Activated CD4-positive, CD25-positive, alpha-beta regulatory T cell (primary cell): ENCODE measurements at regions not wholly inside any gene's neighbourhood (a gene's known extent, or its start where the extent isn't known, plus 50 kb on each side); places are given as distances from the start of the nearest gene placed in this dataset.
A peak's percentile ranks its signal among the peaks of the same experiment; 100 is the strongest.
"Not testable (repeated sequence)": the region's sequence is repeated elsewhere in the genome, so short reads cannot be mapped to it uniquely, and the experiment has no call there.

ENCODE experiments used
- DNase-seq, 4 experiments: peaks; one replicate each; lab custom pipeline; 2025; lab: John Stamatoyannopoulos, UW

DNA sequence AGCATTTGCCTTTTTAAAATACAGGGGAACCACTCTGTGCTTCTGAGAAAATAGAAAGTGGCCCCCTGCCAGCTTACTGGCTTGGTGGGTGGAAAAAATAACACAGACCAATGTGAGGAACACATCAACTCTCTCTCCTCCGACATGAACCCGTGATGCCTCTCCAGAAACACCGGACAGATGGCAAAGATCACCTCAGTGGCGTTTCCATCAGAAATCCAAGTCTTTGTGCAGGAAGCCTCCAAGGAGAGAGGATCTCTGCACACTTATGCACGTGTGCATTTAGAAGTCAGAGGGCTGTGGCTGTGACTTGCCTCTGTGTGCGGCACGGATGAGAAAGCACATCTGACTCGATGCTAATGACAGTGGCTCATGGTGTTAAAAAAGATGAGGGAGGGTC is 112.3 kb upstream of the KLF12 start:
- DNase-seq = peak in 2 of 4 experiments; percentile 14 to 31

DNA sequence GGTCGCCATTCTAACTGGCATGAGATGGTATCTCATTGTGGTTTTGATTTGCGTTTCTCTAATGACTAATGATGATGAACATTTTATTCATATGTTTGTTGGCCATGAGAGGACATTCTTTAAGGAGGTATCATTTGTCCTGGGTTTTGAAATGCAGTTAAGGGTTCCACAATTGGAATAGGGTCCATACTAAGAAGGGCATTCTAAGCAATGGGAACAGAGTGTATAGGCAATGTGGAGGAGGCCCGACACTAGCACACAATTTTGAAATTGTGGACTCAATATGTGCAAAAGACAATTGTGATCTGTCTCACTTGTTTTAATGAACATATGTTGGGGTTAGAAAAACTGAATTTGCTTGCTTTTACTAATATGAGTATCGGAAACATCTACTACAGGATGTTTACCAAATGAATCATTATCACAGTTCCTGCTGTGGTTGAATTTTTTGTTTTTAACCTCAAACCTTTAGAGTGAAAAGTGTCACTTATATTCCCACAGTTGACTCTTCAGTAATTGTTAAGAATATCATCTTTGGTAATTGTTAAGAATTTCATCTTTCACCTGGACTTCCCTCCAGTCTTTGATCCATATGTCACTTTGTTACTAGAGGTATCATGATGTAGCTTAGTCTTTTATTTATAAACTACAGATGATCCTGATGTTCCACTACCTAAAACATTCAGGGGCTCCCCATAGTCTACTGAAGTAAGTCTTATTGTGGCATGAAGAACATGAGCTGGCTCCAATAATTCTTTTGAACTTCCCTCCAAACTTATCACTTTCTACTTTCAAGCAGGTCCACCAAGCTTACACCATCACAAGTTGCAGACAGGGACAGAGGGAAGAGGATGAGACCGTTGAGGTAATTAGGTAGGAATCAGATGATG is 109.7 kb upstream of the KLF12 start:
- no peak for DNase-seq

DNA sequence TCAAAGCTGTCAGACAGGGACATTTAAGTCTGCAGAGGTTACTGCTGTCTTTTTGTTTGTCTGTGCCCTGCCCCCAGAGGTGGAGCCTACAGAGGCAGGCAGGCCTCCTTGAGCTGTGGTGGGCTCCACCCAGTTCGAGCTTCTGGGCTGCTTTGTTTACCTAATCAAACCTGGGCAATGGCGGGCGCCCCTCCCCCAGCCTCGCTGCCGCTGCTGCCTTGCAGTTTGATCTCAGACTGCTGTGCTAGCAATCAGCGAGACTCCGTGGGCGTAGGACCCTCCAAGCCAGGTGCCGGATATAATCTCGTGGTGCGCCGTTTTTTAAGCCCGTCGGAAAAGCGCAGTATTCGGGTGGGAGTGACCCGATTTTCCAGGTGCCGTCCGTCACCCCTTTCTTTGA is 107.1 kb upstream of the KLF12 start:
- DNase-seq = not testable (repeated sequence)

DNA sequence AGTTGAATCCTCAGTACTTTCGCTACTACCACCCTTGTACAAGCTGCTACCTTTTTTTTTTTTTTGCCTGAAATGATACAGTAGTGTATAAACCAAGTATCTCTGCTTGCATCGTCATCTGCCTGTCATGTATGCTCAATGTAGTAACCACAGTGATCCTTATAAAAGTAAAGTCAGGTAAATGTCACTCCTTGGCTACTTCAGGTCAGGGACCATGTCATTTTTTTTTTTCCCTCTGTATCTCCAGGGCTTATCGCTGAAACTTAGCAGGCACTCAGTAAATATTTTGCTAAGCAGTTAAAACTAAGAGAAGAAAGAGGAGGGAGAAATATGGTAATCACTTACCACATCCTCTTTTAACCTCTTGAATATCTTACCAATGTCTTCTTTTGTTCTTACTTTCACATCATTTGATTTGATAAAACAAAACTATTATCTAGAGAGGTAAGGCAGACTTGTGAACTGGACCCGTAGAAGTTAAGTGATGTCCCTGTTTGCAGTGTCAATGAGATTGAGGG is 96.8 kb upstream of the KLF12 start:
- DNase-seq = no peak

DNA sequence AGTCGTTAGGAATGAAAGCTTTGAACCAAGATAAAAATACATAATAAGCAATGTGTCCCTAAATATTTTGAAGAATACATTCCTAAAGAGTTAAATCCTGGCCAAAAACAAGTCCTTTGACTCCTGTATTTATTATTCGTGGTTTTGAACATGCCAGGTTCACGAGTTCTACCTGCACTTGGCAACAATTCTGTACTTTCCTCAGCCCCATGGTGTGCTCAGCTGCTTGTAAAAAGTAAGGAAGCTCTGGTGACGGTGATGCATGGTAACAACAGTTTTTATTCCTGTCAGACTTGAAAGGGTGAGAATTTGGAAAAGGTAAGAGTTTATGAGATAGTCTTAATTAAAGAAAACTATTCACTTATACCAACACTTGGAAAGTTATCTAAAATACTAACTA is 95.0 kb upstream of the KLF12 start:
- no peak for DNase-seq

DNA sequence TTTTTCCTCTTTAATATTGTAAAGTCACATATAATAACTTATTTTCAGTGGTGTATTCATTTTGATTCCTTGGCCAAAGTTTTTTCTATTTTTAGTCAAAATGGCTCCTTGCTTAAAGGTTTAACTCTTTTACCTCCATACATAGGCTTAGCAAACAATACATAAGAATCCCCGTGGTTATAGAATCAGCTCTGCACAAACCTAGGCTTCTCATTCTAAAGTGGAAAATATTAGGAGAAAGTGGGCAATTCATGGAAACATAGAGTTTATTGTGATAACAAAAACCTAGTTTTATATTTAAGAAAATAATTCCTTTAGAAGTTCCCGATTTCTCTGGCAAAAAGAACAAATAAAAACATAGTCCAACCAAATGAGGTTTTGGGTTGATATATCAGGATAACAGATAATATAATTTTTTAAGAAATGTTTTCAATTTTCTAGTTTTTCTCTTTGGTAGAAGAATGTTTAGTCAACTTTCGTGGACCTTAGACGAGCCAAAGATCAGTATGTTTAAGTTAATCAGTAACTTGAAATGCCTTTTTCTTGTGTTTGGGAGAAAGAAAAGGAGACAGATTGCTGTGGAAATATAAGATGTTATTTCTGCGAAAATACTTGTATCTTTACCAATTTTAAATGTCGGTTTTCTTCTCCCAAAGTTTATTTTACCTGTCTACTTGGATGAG is 93.4 kb upstream of the KLF12 start:
- no peak for DNase-seq

DNA sequence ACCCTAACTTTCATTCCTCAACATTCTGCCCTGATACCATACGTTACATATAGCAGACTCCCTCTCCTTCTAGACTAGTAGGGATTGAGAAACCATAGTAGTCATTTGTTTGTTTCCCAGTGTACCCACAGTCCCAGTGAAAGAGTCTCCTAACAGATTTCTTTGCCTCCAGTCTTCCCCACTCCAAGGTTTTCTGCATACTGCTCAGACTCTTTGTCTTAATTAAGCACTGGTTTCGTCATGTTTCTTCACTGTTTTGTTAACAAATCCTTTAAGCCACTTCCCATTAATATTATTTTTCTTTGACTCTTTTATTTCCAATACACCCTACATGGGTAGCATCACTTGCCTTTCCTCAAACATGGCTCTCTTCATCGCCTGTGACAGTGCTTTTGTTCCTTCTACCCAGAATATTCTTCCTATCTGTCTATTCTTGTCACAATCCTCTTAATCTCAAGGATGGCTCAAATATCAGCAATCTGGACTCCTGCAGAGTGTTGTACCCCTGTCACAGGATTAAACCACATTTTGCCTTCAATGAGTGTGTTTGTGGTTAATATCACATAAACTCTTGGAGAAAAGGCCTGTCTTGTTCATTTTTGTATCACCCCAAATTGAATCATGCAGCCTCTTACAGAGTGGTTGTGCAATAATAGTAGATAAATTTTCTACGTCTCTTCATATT is 92.7 kb upstream of the KLF12 start:
- DNase-seq = no peak

DNA sequence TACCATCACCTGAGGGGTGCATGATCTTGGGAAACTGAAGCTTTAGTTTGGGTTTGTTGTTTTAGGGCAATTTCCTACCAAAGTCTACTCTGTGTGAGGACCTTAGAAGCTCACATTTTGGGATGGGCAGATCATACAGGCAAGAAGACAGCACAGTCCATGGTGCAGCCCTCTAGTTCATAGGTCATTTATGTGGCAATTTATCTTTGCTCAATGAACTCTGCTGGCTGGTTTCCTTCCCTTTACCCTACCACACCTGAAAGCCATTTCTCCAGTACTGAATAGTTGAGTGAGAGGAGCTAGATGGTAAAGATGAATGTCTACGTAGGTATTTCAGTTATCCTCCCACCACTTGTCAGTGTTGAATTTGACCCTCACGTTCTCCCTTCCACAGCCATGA is 87.5 kb upstream of the KLF12 start:
- no peak for DNase-seq

DNA sequence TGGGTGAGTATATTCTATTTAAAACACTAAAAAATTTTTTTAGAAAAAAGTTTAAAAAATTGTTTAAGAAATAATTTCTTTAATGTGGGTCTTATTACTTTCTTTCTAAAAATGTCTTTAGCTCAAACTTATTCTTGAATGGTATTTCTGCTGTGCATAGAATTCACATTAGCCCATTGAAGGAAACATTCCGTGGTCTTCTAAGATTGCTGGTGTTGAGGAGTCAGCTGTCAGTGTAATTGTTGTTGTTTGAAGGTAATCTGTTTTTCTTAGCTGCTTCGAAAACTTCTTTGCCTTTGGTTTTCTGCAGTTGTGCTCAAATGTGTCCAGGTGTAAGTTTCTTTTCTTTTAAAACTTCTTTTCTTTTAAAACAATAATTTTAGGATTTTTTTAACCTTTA is 85.4 kb upstream of the KLF12 start:
- no peak for DNase-seq

DNA sequence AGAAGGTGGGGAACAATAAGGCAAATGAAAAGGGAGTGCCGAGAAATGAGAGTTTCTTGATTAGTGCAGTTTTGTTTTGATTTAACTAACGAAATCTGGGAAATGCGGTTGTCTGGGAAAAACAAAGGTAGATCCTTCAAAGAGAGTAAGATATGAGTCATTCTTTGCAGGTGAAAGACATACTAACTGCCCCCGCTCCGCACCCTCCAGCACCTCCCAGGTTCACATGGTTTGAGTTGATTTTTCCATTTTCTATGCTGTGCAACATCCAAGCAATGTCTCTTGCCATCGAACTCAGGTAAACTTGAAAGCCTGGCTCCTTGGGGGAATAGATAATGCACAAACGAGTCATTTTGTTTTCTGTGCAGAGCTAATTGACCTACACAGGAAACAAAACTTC is 84.1 kb upstream of the KLF12 start:
- DNase-seq = no peak

DNA sequence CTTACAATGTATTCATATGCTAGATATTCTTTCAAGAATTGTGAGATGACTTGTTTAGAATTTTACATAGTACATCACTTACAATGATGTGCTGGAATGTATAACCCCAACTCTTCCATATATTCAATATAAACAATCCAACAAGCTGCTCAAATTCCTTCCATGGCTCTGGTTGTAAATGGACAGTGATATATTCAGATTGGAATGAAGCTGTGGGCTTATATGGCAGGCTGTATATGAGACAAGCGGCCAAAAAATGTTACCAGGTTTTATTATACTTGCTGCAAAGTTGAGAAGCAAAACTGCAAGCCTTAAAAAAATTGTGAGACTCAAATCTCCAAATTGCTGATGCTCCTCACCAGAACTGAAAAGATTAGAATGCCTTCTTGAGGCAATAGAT is 83.6 kb upstream of the KLF12 start:
- DNase-seq = no peak

DNA sequence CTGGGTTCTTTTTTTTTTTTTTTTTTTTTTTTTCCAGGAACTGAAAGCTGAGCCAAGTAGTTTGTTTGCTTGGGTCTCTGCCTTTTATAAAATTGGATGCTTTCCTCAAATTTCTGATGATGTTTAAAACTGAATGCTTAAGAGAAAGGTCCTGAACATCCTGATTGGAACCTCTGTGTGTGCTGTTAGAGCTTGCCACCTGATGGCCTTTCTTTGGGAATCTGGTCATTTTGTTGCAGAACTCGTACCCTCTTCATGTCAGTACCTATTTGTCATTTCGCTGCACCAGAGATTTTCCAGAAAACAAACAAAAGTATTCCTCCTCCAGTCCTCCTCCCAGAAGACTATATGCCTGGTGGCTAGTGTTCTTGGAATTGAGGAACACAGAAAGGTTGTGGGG is 81.2 kb upstream of the KLF12 start:
- no peak for DNase-seq

DNA sequence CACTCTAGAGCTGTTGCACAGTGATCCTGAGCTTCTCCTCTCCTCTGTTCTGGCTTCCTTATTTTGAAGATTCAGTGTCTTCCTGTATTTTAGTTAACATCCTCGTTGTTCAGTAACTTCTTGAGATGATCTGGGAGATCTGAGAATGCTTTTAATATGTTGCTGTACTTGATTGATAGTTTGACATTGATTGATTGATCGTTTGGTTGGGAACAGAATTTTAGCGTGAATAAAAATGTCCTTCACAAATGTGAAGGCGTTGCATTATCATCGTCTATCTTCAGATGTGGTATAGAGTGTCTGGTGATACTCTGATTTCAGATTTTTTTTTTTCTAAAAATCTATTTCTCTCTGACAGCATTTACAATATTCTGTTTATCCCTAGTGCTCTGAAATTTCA is 80.1 kb upstream of the KLF12 start:
- no peak for DNase-seq

DNA sequence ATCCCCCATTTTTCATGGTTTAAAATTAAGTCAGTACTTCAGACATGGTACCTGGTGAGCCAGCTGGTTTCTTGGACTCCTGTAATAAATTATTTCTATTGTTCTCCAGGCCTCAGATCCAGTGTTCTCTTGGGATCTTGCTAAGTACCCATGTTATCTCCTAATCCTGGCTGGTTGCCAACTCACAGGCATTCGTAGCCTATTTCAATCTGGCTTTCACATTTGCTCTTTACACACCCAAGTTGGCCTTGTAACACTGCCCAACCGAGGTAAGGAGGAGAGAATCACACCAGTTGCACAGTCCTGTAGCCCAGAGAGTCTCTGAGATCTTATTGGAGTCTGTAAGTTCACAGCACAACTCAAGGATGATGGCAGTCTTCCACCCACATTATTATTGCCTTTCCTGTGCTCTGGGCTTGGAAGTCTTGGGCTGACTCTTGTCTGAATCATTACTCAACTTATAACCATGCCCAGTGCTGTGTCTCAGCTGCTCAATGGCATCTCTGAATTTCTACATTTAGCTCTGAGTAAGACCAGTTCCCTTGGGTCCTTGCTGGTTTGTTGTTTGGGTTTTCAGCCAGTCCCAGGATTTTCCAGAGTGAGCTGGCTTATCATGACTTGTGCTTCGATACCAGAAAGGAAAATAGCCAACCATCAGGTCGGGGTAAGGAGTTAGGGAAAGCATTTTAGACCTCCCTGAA is 76.6 kb upstream of the KLF12 start:
- DNase-seq = no peak

DNA sequence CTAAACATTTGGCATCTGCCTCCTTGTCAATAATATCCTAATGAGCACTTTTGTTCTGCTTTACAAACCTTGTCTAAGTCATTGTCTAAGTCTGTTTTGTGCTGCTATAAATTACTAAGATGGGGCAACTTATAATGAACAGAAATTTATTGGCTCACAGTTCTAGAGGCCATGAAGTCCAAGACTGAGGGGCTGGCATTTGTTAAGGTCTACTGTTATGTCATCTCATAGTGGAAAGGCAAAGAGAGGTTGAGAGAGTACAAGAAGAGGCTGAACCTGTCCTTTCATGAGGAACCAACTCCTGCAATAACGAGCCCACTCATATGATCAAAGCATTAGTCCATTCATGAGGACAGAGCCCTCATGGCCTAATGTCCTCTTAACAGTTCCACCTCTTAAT is 72.7 kb upstream of the KLF12 start:
- DNase-seq = no peak

DNA sequence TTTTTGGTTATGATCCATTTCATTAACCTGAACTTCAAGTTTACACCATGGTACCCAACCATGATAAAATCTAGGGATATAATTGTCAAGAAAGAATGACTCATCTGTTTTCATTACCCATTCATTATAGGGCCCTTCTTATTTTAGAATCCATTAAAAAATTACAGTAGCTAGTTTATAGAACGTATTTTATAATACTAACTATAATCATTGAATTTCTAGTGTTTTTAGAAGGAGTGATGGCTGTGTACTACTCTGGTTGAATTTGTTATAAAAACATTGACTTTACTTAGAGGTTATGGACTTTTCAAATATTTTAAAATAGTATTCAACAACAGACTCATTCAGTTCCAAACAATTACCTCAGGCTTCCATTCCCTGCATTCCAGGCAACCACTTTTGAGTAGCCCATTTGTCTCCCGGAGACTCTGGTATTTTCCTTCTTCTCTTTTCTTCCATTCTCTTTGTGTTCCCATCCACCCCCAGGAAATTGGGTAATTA is 71.9 kb upstream of the KLF12 start:
- no peak for DNase-seq

DNA sequence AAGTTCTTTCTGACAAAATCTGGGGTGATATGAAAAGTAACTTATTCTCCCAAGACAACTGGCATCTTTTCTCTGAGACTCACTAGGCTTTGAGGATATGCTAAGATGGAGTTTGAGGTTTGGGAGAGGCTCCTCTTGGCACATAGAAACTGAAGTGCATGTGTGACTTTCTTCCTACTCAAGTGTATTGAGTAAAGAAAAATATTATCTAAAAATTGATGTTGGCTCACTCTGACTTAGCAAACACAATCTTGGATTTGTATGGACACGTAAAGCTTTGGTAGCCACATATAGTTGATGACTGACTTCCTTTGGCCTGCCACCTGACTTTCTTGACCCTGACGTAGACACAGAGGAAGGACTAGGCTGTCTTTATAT is 71.1 kb upstream of the KLF12 start:
- DNase-seq = no peak

DNA sequence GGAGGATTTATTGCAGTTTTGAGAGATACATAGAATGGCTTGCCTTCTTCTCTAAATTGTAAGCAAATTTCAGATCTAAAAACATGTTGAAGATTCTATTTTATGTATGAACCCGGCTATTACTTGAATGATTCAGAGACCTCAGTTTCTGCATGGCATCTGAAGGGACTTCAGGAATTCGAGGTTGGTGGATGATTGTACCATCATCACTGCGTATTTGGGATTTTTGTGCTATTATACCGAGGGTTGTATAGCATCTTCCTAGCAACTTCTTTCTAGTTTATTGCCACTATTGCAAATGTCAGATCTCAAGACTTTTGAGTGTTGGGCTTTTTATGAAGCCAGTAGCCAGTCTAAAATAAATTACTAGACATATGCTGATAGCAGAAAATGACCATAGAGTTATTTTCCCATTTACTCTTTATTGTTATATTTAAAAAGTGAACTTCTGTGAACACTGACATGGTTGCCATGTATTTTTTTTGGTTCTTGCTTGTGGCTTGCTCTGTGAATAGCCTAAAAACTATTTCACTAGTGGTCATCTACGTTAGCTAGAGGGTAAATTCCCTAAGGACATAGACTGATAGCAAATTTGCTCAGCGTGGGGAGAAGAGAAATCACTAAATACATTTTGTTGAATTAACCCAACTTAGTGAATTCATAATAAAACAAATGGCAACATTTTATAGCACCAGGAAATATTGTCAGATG is 70.6 kb upstream of the KLF12 start:
- no peak for DNase-seq

DNA sequence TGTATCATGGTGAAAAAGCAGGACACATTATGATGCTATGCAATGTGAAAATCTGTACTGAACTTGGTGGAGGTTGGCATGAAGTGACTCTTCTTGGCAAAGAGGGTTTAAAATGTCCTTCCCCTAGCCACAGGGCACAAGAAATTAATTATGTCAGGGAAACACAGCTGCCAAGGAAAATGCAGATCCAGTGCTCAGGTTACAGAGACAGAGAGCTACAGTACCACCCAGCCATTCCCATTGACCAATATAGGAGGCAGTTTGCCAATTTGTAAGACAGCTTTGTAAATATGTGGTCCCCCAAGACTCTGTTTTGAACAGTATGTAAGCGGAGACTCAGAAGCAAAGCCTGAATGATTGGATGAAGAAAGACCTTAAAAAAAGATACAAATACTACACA is 69.4 kb upstream of the KLF12 start:
- DNase-seq = no peak

DNA sequence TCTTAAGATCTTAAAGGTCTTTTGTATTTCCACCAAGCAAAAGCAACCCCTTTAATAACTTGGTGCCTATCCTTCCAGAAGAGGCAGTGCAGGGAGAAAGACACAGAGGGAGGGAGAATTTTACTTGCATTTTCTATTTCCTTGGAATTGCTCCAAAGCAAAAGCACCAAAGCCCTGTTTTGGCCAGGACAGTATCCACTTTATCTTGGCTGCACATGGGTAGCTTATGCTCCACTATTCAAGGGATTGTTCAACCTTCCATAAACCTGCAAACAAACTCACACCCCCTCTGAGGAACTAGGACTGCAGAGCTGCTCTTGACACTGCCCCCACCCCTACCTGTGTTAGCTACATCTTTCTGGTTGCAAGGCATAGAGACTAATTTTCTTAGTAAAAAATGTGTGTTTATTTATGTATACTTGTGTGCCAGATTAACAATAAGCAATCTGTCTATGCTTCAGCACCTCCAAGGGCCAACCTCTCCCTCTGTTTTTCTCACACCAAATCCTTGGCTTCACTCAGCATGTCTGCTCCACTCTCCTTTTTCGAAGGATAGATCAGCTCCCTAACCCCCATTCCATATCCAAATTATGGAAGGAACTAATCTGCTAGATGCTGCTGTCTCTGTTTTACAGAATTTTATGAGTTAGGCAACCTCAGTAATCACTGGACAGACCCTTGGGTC is 68.1 kb upstream of the KLF12 start:
- no peak for DNase-seq

DNA sequence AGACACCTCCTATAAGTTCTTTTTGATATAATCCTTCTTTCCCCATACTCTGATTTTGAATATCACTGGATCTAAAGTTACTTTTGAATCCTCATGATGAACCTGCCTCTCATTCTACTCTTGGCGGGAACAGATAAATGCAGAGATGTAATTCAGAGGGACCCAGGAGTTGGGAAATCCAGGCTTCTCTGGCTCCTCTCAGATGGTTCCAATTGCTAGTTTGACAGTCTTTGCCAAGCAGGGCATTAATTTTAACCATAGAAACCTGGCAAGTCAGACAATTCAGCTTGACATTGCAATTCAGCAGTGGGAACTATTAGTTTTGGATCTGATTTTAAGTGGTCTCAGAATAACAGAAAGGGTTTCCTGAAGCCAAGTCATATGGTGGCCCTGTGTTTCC is 67.3 kb upstream of the KLF12 start:
- no peak for DNase-seq
